ENCODE measurements at regions not wholly inside any gene's neighbourhood (a gene's known extent, or its start where the extent isn't known, plus 50 kb on each side); places are given as distances from the start of the nearest gene placed in this dataset.

DNA sequence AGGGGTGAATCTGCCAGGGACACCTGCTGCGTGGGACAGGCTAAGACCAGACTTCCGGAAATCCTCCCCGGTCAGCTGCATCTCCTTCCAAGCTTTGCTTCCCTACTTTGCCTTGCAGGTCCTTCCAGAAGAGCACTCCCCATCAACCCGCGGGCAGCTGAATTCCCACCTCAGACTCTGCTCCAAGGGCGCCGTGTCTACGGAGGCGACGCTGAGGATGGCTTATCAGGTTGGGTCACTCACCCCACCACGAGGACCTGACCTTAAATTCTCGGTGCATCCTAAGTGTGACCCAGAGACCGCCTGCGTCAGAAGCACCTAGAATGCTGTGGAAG lies 78.9 kb upstream of the KMT2C start:
- no peak for TF ChIP-seq POLR2AphosphoS5 (IDR thresholded peaks at IDR 0.05; ENCODE audit: insufficient read depth in 1 of 2, low read depth in 1 of 2)
- TF ChIP-seq, protein P1, sequence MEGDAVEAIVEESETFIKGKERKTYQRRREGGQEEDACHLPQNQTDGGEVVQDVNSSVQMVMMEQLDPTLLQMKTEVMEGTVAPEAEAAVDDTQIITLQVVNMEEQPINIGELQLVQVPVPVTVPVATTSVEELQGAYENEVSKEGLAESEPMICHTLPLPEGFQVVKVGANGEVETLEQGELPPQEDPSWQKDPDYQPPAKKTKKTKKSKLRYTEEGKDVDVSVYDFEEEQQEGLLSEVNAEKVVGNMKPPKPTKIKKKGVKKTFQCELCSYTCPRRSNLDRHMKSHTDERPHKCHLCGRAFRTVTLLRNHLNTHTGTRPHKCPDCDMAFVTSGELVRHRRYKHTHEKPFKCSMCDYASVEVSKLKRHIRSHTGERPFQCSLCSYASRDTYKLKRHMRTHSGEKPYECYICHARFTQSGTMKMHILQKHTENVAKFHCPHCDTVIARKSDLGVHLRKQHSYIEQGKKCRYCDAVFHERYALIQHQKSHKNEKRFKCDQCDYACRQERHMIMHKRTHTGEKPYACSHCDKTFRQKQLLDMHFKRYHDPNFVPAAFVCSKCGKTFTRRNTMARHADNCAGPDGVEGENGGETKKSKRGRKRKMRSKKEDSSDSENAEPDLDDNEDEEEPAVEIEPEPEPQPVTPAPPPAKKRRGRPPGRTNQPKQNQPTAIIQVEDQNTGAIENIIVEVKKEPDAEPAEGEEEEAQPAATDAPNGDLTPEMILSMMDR (IDR thresholded peaks at IDR 0.05): no peak
